ENCODE measurements at regions not wholly inside any gene's neighbourhood (a gene's known extent, or its start where the extent isn't known, plus 50 kb on each side); places are given as distances from the start of the nearest gene placed in this dataset.

DNA sequence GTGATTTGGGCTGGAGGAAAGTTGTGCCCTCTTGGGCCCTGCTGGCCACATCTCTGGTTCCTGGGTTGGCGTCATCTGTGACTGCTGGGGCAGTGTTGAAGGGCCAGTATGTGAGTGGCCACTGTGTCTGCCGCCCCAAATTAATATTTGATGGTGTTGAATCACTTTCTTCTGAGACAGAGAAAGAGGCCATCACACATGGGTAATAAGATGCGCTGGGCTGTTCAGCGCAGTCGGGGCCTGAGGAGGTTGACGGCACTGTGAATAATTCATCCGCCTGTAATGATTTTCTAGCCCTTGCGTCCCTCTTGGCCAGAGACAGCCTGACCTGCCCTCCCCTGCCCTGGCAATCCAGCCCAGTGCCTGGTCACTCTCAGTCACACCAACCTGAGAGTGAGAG, 56.2 kb upstream of the BEGAIN start:
- no peak for DNase-seq (ENCODE audit: low spot score)
- intact Hi-C loops (cut with DNase I), result no loop called here
- TF ChIP-seq, protein P1, sequence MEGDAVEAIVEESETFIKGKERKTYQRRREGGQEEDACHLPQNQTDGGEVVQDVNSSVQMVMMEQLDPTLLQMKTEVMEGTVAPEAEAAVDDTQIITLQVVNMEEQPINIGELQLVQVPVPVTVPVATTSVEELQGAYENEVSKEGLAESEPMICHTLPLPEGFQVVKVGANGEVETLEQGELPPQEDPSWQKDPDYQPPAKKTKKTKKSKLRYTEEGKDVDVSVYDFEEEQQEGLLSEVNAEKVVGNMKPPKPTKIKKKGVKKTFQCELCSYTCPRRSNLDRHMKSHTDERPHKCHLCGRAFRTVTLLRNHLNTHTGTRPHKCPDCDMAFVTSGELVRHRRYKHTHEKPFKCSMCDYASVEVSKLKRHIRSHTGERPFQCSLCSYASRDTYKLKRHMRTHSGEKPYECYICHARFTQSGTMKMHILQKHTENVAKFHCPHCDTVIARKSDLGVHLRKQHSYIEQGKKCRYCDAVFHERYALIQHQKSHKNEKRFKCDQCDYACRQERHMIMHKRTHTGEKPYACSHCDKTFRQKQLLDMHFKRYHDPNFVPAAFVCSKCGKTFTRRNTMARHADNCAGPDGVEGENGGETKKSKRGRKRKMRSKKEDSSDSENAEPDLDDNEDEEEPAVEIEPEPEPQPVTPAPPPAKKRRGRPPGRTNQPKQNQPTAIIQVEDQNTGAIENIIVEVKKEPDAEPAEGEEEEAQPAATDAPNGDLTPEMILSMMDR (IDR thresholded peaks at IDR 0.05), result no peak
- TF ChIP-seq POLR2AphosphoS5 (IDR thresholded peaks at IDR 0.05), result no peak
- no peak for TF ChIP-seq POLR2A (IDR thresholded peaks at IDR 0.05)
- WGBS, result 100% methylated on average over 8 of the region's 8 CpGs
- H3K27ac ChIP-seq, result no peak overlapping the region
- H3K4me1 ChIP-seq (replicated peaks), result no peaks in the 10 kb centered on the region
- H3K27me3 ChIP-seq (replicated peaks; ENCODE audit: insufficient read depth), result no peaks in the 10 kb centered on the region
- no peak overlapping the region for H3K4me3 ChIP-seq
- no peaks in the 10 kb centered on the region for H3K36me3 ChIP-seq
- H3K9me3 ChIP-seq, result no peaks in the 10 kb centered on the region

DNA sequence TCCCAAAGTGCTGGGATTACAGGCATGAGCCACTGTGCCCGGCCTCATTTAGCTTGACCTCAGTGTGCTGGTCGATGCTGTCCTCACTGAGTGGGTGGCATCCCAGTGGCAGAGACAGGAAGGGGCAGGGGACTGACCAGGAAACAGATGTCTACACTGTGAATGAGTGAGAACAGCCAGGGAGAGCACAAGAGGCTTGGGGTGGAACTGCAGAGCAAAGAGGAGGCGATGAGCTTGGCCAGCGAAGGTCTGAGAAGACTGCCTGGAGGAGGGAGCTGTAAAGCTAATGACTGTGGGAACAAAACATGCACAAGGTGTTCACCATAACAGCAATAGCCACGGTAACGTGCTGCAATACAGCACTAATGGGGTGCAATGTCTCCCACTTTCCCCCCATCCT, 57.2 kb upstream of the BEGAIN start:
- H3K4me1 ChIP-seq (replicated peaks), result no peaks in the 10 kb centered on the region
- DNase-seq (ENCODE audit: low spot score), result no peak
- no peak for TF ChIP-seq POLR2AphosphoS5 (IDR thresholded peaks at IDR 0.05)
- no peaks in the 10 kb centered on the region for H3K27me3 ChIP-seq (replicated peaks; ENCODE audit: insufficient read depth)
- H3K9me3 ChIP-seq, result no peaks in the 10 kb centered on the region
- intact Hi-C loops (cut with DNase I), result no loop called here
- H3K36me3 ChIP-seq, result no peaks in the 10 kb centered on the region
- H3K4me3 ChIP-seq, result no peak overlapping the region
- no peak overlapping the region for H3K27ac ChIP-seq
- WGBS, result 79% methylated on average over 6 of the region's 6 CpGs

DNA sequence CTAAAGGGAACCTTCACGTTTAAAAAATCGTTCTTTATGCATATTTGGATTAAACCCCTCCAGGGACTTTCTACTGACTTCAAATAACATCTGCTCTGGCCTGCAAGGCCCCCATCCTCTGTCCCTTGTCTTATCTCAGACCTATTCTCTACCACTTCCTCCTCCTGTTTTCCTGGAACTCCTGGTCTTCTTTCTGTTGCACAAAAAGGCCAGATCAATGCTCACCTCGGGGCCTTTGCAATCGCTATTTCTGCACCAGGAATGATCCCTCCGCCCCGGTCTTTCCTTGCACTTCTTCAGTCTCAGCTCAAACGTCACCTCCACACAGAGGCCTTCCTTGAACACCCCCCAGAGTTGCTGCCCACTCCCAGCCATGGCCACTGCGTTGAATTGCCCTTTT, 57.6 kb upstream of the BEGAIN start:
- Histone ChIP-seq H3K9me3 (no peaks in the 10 kb centered on the region), H3K27ac (no peak overlapping the region), H3K36me3 (no peaks in the 10 kb centered on the region), H3K4me3 (no peak overlapping the region), H3K27me3 (replicated peaks; ENCODE audit: insufficient read depth) (no peaks in the 10 kb centered on the region), H3K4me1 (replicated peaks) (no peaks in the 10 kb centered on the region)
- WGBS, result 83% methylated on average over 8 of the region's 8 CpGs
- intact Hi-C loops (cut with DNase I), result loop anchor here (5.0 kb wide), 1 partner anchor 207 kb away; no protein-coding TSS in a partner anchor
- TF ChIP-seq, protein P1 (IDR thresholded peaks at IDR 0.05), result no peak
- TF ChIP-seq POLR2AphosphoS5 (IDR thresholded peaks at IDR 0.05) (no peak), POLR2A (IDR thresholded peaks at IDR 0.05) (no peak)
- DNase-seq (ENCODE audit: low spot score), result no peak

DNA sequence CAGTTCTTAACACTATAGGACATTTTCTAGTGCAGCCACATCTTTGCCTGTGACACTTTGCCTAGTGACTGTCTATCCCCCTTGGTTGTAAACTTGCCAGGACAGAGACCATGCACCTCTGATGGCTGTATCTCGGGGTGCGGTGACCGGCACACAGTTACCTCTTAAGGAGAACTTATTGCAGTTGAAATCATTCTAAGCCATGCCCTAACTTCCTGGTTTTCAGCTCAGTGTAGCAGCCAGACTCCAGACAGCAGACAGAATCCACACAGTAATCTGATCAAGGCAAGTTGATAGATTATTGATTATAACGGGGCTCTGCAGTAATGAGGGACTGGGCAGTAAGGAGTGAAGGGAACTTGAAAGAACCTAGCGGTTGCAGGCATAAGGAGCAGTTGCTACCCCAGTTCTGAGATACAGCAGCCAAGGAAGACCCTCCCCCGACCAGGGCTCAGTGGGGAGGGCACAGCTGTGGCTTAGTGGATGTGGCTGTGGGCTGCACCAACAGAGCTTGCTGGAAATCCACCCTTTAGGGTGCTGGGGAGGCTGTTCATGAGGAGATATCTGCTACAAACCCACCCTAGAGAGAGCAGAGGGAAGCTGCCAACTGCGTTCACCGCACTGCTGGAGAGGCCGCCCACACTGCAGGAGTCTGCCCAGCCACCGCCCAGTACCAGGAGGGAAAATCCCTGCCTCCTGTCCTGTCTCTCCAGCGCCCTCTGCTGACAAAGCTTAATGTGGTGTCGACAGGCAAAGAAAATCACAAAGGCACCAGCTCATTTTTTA, 58.2 kb upstream of the BEGAIN start:
- intact Hi-C loops (cut with DNase I), result loop anchor here (5.0 kb wide), 1 partner anchor 208 kb away; no protein-coding TSS in a partner anchor
- no peak overlapping the region for H3K27ac ChIP-seq
- TF ChIP-seq POLR2A (IDR thresholded peaks at IDR 0.05) (no peak), POLR2AphosphoS5 (IDR thresholded peaks at IDR 0.05) (peak; percentile 57)
- TF ChIP-seq, protein P1 (IDR thresholded peaks at IDR 0.05), result peak; percentile 74 to 86 (median 80)
- no peaks in the 10 kb centered on the region for H3K9me3 ChIP-seq
- no peaks in the 10 kb centered on the region for H3K36me3 ChIP-seq
- no peak overlapping the region for H3K4me3 ChIP-seq
- no peaks in the 10 kb centered on the region for H3K27me3 ChIP-seq (replicated peaks; ENCODE audit: insufficient read depth)
- WGBS, result 40% methylated on average over 12 of the region's 12 CpGs
- no peaks in the 10 kb centered on the region for H3K4me1 ChIP-seq (replicated peaks)
- peak; percentile 87 for DNase-seq (ENCODE audit: low spot score)

DNA sequence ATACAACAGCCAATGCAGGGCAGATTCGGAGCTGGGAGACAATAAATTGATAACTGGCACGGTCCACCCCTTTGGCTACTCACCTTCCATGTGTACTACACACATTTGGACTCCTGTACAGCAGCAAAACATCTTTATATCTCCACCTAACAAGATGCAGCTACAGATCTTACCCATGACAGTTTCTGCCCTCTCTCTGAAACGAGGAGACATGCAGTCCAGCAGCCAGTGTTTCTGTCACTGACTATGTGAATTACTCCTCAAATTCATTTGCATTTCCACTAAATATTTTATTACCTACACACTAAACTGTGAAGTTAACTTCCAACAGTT, 58.7 kb upstream of the BEGAIN start:
- H3K27ac ChIP-seq, result no peak overlapping the region
- no peak for DNase-seq (ENCODE audit: low spot score)
- H3K36me3 ChIP-seq, result no peaks in the 10 kb centered on the region
- no peaks in the 10 kb centered on the region for H3K4me1 ChIP-seq (replicated peaks)
- H3K27me3 ChIP-seq (replicated peaks; ENCODE audit: insufficient read depth), result no peaks in the 10 kb centered on the region
- WGBS, result 51% methylated on average over 3 of the region's 3 CpGs
- intact Hi-C loops (cut with DNase I), result loop anchor here (5.0 kb wide), 1 partner anchor 209 kb away; no protein-coding TSS in a partner anchor
- H3K4me3 ChIP-seq, result no peak overlapping the region
- no peaks in the 10 kb centered on the region for H3K9me3 ChIP-seq
- TF ChIP-seq, protein P1 (IDR thresholded peaks at IDR 0.05), result no peak
- TF ChIP-seq POLR2AphosphoS5 (IDR thresholded peaks at IDR 0.05) (no peak), POLR2A (IDR thresholded peaks at IDR 0.05) (no peak)

Data from prostate gland (tissue), 2 donors.